HG02852 (cell line): ENCODE measurements at regions not wholly inside any gene's neighbourhood (a gene's known extent, or its start where the extent isn't known, plus 50 kb on each side); places are given as distances from the start of the nearest gene placed in this dataset.
"Not testable (repeated sequence)": the region's sequence is repeated elsewhere in the genome, so short reads cannot be mapped to it uniquely, and the experiment has no call there.

Source experiments
- ATAC-seq: cut with Tn5 transposase; IDR thresholded peaks from one replicate; pipeline ENCODE4 v1.9.1; 2021; ENCODE audit warnings: mild to moderate bottlenecking, moderate library complexity; ENCODE audit not compliant: unreplicated experiment

DNA sequence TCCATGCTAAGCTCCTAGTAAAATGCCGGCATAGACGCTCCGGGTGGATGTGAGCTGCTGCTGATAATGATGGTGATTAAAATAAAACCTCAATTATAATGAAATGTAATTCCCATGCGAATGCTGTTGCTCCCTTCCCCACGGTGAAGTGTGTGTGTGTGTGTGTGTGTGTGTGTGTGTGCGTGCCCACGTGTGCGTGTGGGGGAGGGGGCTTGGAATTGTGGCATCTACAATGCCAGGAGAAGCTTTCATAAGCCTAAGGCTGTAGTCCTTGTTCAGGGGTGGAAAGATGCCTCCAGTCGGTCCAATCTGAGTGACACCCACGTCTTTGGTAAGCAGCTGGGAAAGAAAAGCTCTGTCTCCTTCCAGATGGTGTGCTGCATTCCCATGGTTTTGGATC is 137.9 kb downstream of the CDH26 start:
- no peak for ATAC-seq

DNA sequence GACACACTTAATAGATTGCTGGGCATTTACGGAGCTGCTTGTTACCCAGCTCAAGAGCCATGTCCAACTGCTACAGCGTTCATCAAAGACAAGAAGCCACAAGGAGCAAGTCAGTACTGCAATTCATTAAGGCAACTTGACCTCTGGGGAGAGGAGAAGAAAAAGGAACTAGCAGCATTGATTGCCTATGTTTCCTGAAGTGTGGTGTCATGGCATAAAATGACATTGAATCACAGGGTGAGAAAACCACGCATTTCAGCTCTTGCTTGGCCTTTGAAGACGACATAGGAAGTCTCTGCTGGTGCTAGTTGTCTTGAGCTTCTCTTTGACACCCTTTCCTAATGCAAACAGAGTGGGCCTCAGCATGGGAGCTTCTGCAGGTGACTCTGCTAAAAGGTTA is 139.1 kb downstream of the CDH26 start:
- ATAC-seq, result no peak

DNA sequence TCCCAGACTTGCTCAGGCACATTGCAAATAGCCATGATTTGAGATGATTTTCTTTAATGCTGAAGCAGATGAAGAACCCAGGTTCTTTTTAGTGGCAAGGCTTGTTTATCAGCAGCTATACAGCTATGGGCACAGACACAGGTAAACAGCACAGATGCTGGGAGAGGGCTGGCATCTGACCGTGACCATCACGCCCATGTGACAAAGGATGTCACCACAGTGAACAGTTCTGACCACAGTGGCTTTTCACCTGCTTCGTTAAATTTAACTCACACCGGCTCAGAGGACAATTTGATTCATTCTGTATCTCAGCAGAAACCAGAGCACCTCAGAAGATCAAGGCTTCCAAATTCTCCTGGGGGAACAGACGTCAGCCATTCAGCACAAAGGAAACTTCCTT is 142.6 kb downstream of the CDH26 start:
- ATAC-seq, result no peak

DNA sequence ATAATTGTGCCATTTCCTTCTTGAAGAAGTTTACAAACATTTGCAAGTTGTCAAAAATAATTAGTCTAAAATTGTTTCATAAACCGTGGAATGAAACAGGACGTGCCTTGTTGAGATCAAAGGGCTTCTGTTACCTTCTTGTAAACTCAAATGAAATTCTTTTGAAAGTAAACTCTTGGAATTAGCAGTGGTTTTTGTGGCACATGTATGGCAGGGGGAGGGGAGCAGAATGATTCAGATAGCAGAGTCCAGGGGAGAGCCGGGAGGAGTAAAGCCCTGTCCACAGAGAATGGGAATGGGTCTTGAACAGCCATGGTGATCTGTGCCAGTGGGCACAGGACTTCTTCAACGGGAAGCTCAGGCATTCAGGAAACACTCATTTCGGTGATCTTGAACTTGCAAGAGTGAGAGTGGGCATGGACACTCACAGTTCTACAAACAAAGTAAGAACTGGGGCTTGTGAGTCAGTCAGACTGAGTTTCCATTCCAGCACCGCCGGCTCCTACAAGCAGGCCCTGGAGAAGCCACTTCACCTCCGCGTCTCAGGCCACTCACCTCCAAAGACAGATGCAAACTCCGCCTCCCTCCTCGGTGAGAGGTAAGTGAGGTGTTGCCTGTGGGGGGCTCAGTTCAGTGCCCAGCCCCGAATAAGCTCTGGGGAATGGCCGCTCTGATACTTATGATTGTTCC is 143.1 kb downstream of the CDH26 start:
- no peak for ATAC-seq

DNA sequence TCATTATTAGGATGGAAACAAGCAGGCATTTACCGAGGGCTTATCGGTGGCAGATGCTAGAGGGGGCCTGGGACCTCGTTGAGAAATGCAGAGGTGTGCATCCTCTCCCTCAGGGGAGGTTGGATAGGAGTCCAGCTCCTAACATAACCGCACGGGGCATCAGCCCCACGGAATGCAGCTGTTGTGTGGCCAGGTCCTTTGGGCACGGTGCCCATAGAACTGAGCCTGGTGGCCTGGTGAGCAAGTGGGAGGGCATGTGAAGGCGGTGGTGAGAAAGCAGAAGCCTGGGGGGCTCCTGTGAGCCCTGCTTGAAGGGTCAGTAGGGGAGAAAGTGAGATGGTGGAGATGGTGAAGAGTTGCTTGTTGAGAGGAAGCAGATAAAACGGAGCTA is 143.7 kb downstream of the CDH26 start:
- no peak for ATAC-seq

DNA sequence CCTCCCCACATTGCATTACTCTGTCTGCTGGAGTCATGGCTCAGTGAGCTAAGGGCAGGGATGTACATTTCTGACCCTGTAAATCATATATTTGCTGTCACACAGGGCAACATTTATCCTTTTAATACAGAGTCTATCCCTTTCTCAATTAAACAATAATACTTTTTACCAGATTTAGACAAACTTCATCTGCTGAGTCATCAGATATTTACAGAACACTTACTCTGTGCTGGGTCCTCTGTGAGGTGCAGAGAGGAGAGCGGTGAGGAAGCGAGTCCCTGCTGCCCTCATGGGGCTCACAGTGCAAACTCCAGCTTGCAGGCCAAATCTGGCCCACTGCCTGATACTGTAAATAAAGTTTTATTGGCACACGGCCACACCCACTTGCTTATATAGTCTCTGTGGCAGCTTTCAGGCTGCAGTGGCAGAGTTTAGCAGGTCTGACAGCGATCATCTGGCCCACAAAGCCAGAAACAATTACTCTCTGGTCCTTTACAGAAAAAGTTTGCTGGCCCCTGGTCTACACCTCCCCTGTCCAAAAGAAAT is 144.5 kb downstream of the CDH26 start:
- ATAC-seq, result no peak

DNA sequence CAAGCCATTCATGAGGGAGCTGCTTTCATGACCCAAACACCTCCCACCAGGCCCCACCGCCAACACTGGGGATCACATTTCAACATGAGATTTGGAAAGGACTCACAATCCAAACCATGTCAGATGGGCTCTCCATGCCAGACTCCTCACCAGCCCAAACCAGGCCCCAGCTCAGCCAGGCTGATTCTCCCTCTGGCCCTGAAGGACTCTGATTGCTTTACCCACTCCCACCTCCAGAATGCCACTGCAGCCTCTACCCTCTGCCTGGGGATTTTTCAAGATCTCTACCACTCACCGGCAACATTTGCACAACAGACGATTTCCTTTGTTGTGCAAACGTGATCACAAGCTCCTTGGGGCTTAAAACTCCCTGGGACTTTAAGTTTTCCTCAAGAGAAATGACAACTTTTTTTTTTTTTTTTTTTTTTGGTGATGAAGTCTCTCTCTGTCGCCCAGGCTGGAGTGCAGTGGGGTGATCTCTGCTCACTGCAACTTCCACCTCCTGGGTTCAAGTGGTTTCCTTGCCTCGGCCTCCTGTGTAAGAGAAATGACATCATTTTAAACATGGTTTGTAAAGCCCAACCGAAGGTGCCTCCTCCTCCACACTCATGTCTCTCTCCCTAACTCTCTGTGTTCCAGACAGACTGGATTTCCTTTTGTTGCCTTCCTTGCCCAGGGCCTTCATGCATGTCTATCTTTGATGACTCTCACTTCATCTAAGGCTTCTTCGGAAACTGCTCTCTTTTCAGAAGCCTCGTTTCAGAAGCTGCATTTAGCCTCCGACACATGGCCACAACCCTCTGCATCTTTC is 147.0 kb downstream of the CDH26 start:
- no peak for ATAC-seq

DNA sequence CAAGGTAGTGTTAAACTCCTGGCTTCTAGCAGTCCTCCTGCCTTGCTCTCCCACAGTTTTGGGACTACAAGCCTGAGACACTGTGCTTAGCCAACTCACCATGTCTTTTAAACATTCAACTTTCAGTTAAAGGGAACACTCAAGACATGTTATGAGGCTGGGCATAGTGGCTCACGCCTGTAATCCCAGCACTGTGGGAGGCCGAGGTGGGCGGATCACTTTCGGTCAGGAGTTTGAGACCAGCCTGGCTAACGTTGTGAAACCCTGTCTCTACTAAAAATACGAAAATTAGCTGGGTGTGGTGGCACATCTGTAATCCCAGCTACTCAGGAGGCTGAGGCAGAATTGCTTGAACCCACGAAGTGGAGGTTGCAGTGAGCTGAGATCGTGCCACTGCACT is 148.0 kb downstream of the CDH26 start:
- ATAC-seq, result not testable (repeated sequence)

DNA sequence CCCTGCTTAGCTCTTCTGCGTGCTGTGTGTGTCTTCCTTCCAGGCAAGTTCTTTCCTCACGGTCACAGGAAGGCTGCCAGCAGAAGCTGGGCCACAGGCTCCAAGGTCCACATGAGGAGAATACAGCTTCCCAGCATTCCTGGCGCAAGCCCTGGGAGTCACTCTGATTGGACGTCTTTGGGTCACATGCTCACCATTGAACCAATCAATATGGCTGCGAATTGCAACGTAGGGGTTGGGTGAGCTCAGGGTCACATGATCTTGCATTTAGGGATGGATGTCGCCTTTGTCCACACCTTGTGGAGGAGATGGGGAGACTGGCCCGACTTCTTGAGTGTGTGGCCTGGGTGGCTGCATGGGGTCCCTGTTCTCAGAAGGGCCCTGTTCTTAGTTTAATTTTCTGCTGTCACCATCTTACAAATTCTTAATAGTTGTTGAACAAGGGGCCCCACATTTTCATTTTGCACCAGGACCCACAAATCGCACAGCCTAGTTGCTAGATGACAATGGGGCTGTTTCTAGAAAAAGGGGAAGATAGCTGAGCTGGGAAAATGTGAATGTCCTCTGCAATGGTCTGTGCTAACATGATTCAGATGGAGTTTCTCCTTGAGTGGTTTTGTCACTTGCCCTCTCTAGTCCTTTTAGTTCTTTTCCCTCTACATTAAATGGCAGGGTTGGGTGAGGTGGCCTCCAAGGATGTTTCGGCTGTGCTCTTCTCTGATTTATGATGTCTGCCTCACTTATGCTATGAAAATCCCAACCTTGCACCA is 149.6 kb downstream of the CDH26 start:
- no peak for ATAC-seq

DNA sequence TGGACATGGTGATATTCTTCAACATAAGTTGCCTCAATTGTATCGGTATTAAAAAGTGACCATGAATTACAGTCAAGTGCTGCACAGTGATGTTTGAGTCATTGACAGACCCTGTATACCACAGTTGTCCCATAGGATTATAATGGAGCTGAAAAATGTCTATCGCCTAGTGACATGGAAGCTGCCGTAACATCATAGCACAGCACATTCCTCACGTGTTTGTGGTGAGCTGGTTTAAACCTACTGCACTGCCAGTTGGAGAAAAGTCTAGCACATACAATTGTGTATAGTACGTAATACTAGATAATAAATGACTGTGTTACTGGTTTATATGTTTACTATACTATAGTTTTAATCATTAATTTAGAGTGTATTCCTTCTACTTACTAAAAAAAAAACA is 150.2 kb downstream of the CDH26 start:
- ATAC-seq, result no peak

DNA sequence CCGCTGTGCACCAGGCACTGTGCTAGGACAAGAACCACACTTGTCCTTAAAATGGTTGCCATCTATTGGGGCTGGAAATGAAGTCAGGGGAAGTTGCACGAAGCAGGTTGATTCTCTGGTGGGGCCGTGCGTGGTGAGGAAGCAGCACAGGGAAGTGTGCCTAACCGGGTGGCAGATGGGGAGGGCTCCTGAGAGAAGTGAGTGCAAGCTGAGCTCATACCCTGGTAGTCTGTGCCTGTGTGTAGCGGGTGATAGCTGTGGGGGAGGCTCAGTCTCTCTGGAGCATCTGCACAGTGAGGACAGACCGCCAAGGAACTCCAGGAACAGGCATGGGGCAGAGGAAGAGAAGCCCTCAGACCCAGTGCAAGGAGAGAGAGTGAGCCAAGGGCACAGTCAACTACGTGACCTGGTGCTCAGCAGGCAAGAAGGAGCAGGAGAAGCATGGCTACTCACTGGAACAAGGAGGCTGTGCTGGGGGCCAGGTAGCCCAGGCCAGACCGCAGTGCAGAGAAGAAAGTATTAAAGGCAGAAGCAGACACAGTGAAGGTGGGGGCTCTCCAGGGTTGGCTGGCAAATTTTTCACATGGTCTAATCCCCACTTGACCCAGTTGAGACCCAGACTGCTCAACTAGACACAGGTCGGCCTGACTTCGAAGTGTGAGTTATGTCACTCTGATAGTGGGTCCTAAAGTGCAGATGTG is 155.0 kb downstream of the CDH26 start:
- no peak for ATAC-seq

DNA sequence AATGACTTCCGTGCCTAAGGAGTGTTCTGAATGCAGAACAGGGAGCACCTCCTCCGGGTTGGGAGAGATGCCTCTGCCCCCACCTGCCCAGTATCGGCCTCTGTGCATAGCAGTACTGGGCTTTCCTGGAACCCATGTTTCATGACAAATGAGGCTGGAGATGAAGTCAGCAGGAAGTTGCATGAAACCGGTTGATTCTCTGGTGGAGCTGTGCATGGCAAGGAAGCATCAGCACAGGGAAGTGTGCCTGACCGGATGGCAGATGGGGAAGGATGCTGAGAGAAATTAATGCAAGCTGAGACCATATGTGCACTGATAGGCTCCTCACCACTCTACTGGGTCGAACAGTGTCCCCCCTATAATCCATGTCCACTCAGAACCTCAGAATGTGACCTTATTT is 155.5 kb downstream of the CDH26 start:
- ATAC-seq, result no peak

DNA sequence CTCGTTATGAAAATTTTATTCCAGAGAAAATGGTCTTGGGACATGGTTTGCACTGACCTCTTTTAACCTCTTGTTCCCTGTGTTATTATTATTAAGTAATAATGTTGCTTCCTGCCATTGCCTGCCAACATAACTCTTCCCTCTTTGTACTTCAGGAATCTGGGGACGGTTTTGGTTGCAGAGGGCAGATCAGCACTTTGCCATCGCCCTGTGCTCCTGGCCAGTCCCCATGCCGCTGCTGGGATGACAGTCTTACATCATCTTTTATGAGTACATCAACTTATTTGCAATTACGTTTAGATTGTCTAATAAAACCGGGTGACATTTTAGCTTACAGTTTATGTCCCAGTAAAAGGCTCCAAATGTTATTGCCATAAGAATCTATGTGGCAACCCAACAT is 157.2 kb downstream of the CDH26 start:
- ATAC-seq, result no peak

DNA sequence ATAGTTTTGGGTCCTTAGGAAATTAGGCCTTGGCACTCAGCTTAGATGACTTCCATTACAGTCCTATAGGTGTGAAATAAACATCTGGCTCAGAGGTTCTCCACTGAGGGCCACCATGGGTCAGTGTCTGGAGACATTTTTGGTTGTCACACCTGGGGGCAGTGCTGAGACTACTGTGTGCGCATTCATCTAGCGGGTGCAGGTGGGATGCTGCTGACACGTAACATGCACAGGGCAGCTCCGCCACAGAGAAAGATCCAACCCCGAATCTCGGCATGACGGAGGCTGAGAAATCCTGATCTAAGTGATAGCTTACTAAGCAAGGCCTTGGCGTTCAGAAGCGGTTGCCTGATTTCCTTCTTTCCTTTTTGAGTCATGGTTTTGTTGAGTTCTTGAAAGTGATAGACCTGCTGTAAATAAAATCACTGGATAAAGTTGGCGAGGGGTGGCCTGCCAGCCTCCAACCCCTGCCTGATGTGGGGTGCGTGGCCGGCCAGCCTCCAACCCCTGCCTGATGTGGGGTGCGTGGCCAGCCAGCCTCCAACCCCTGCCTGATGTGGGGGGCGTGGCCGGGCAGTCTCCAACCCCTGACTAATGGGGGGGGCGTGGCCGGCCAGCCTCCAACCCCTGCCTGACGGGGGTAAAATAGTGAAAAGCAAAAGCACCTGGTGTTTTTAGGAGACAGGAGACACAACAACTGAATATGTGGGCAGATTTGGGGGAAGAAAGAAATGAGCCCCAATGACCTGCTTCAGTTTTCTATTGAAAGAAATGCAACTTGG is 158.1 kb downstream of the CDH26 start:
- ATAC-seq, result no peak

DNA sequence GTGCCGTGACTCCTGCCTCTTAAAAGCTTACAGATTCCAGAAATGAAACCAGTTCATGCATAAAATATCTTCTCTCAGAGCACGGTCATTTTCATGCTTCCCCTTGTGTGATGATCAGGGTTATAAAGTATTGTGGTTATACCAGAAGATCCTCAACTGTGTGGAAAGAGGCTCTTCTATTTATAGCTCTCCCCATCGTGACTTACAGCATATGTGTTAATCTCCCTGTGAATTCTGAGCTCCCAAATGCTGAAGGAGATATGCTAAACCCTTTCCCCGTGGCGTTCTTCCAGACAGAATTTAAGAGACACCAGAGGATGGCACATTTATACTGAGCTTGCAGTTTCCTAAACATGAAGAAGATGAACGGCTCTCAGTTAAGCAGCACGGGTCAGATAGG is 158.8 kb downstream of the CDH26 start:
- no peak for ATAC-seq

DNA sequence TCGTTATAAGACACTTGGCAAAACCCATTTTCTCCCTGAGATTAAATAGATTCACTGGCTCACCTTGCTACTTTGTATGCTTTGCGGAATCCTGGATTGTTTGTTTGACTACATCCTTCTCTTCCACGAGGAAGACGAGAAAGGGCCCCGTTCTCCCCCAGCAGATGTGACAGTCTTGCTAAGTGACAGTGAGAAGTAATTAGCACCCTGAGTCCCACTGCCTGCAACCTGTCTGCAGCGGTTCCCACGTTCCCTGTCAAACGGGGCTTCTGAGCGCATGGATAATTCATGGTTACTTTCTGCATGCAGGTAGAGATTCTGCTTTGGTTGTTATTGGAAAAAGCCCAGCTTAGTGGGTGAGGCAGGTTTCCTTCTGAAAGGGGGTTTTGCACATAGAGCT is 163.7 kb downstream of the CDH26 start:
- ATAC-seq, result no peak

DNA sequence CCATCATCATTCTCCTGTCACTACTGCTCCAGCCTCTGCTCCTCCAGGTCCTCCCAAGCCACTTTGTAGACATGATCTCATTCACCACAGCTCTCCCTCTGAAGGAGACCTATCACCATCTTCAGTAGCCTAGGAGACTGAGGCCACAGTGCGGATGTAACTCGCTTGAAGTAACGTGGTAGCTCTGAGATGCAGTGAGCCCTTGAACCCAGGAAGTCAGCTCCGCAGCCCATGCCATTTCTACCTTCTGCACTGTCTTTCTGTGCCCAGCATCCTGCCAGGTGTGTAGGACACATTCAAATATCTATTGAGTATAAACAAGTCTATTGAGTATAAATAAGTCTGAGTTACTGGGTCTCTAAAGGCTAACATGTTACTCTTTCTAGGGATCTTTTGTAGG is 164.4 kb downstream of the CDH26 start:
- no peak for ATAC-seq

DNA sequence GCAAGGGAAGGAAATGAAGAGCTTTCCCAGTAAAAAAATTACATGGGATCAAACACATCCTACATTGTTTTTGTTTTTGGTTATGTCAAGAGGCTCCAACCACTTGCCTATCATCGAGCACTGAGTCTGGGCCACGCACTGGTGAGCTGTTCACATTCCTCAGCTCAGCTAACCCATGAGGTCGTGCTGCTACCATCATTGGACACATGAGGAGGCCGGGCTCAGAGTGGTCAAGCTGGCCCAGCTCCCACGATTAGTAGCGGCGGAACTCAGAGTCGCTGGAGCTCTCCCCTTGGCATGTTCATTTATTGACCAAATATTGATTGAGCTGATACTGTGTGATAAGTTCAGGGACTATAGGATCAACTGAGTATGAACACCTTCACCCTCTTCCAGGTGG is 164.9 kb downstream of the CDH26 start:
- no peak for ATAC-seq

DNA sequence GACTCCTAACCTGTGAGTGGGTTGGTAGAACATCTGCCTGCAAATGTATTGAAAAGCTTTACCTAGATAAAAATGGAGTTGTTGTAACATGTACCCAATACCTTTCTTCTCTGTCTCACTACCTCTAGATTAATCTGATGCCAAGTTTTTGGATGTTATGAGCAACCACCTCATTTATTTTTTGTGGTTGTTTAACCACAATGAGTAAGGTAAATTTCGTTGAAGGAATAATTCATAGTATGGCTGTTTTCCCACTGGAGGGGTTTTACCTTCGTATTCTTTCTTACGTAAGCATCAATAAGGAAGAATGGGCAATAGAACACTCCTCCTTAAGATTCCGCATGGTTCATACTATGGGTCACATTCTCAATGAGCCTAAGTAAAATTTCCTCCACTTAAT is 165.4 kb downstream of the CDH26 start:
- no peak for ATAC-seq

DNA sequence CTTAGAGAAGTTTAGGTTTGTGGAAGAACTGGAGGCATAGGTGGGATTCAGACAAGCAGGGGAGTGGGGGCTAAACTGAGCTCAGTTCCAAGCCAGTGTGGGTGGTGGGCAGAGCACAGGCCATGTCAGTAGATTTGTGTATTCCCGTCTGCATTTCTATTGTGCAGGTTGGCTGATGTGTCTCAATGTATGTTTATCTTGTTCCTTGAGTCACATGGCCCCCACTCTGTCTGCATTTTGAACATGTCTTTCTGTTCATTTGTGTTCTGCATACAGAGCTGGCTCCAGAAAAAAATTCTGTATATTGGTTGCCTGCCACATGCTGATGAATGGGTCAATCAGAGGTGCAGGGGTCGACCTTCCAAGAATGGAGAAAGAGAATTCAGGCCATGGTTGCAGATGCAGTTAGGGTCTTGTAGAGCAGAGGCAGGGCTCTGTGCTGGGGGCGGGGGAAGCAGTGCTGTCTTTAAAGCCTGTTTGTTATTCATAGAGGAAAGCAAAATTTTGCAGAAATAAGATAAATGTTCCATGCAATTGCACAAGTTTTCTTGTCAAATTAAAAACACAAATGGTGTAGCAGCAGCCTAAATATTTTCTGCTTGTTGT is 166.7 kb downstream of the CDH26 start:
- no peak for ATAC-seq
